ENCODE measurements at regions not wholly inside any gene's neighbourhood (a gene's known extent, or its start where the extent isn't known, plus 50 kb on each side); places are given as distances from the start of the nearest gene placed in this dataset.

GRCh38 chr2:136611451-136611850 is 153.9 kb upstream of the THSD7B start:
- no peak for TF ChIP-seq CTCF (IDR thresholded peaks at IDR 0.05; ENCODE audit: insufficient read depth, low read length)
- no peak for DNase-seq (ENCODE audit: low read depth)
- no peak overlapping the region for H3K4me3 ChIP-seq (ENCODE audit: low read depth, low read length)

GRCh38 chr2:136582628-136583205 is 182.6 kb upstream of the THSD7B start:
- TF ChIP-seq CTCF (IDR thresholded peaks at IDR 0.05; ENCODE audit: insufficient read depth, low read length) = no peak
- H3K4me3 ChIP-seq (ENCODE audit: low read depth, low read length) = no peak overlapping the region
- peak; percentile 0 for DNase-seq (ENCODE audit: low read depth)

GRCh38 chr2:136572335-136572734 is 193.0 kb upstream of the THSD7B start:
- TF ChIP-seq CTCF (IDR thresholded peaks at IDR 0.05; ENCODE audit: insufficient read depth, low read length) = no peak
- H3K4me3 ChIP-seq (ENCODE audit: low read depth, low read length) = no peak overlapping the region
- DNase-seq (ENCODE audit: low read depth) = no peak

- TF ChIP-seq CTCF (IDR thresholded peaks at IDR 0.05; ENCODE audit: insufficient read depth, low read length) = no peak
- no peak overlapping the region for H3K4me3 ChIP-seq (ENCODE audit: low read depth, low read length)
- no peak for DNase-seq (ENCODE audit: low read depth)
These were observed 208.1 kb upstream of the THSD7B start for GRCh38 chr2:136557203-136557602.

GRCh38 chr2:136550181-136550580 is 215.2 kb upstream of the THSD7B start:
- H3K4me3 ChIP-seq (ENCODE audit: low read depth, low read length) = no peak overlapping the region
- no peak for DNase-seq (ENCODE audit: low read depth)
- TF ChIP-seq CTCF (IDR thresholded peaks at IDR 0.05; ENCODE audit: insufficient read depth, low read length) = no peak

GRCh38 chr2:136539355-136539754 is 226.0 kb upstream of the THSD7B start:
- DNase-seq (ENCODE audit: low read depth) = no peak
- no peak overlapping the region for H3K4me3 ChIP-seq (ENCODE audit: low read depth, low read length)
- no peak for TF ChIP-seq CTCF (IDR thresholded peaks at IDR 0.05; ENCODE audit: insufficient read depth, low read length)

GRCh38 chr2:136538489-136538888 is 226.9 kb upstream of the THSD7B start:
- no peak for TF ChIP-seq CTCF (IDR thresholded peaks at IDR 0.05; ENCODE audit: insufficient read depth, low read length)
- no peak for DNase-seq (ENCODE audit: low read depth)
- H3K4me3 ChIP-seq (ENCODE audit: low read depth, low read length) = no peak overlapping the region
